GDM1 (cell line): ENCODE measurements at regions not wholly inside any gene's neighbourhood (a gene's known extent, or its start where the extent isn't known, plus 50 kb on each side); places are given as distances from the start of the nearest gene placed in this dataset.

Experiments used
- DNase-seq: peaks from one replicate; lab custom pipeline; 2025; lab: John Stamatoyannopoulos, UW

DNA sequence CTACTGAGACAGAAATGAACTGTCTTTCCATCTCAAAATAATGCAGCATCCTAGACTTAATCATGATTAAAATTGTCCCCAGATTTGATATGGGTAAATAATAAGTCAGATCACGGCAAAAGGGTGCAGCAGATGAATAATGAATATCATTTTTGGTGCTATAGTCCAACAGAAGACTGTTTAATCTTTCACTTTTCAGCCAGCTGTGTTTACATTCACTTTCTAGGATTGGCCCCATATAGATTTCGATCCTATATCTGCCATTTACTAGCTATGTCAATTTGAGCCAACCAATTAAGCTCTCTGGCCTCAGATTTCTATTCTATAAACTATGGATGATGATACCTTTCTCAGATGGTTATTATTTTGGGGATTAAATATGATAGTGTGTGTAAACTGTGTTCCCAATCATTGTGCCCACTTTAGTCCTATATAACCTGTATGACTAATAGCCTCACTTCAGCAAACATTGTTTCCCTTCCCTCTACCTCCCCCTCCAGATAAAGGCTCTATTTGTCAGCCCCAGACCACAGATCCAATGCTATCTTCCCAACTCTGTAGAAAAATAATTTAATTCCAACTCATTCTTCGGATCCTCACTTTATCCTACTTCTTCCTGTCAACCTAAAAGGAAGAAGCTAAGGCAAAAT, 53.6 kb upstream of the NT5E start:
- no peak for DNase-seq

GRCh38 chr6:85395746-85396145, 54.1 kb upstream of the NT5E start:
- DNase-seq, result no peak

- no peak for DNase-seq
These were observed 54.9 kb upstream of the NT5E start for GRCh38 chr6:85394853-85395538.

DNA sequence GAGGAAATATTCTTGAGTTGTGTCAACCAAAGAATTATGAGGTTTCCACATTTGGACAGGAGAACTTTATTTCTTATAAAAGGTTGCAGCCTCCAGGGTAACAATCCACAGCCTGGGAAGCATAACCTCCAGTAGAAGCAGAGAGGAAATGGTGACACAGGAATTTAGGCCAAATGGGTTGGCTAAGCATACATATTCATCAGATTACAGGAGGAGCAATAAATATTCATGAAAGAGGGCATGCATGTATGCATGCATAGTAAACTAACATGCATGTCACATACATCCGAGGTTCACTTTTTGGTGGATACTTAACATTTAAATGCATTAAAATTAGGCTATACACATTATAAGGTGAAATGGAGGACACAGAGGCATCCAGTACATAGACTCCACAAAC, 55.7 kb upstream of the NT5E start:
- no peak for DNase-seq

DNA sequence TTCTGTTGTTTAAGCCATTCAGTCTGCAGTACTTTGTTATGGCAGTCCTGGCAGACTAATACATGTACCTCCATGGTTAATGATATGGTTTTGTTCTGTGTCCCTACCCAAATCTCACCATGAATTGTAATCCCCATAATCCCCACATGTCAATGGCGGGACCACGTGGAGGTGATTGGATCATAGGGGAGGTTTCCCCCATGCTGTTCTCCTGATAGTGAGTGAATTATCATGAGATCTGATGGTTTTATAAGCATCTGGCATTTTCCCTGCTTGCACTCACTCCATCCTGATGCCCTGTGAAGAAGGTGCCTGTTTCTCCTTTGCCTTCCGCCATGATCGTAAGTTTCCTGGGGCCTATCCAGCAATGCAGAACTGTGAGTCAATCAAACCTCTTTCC, 57.5 kb upstream of the NT5E start:
- DNase-seq, result no peak

GRCh38 chr6:85390775-85391174, 59.1 kb upstream of the NT5E start:
- DNase-seq, result no peak

GRCh38 chr6:85390105-85390728, 59.7 kb upstream of the NT5E start:
- DNase-seq, result no peak

- no peak for DNase-seq
These were observed 60.6 kb upstream of the NT5E start for GRCh38 chr6:85389151-85389797.

- DNase-seq, result no peak
These were observed 61.4 kb upstream of the NT5E start for GRCh38 chr6:85388531-85388930.

DNA sequence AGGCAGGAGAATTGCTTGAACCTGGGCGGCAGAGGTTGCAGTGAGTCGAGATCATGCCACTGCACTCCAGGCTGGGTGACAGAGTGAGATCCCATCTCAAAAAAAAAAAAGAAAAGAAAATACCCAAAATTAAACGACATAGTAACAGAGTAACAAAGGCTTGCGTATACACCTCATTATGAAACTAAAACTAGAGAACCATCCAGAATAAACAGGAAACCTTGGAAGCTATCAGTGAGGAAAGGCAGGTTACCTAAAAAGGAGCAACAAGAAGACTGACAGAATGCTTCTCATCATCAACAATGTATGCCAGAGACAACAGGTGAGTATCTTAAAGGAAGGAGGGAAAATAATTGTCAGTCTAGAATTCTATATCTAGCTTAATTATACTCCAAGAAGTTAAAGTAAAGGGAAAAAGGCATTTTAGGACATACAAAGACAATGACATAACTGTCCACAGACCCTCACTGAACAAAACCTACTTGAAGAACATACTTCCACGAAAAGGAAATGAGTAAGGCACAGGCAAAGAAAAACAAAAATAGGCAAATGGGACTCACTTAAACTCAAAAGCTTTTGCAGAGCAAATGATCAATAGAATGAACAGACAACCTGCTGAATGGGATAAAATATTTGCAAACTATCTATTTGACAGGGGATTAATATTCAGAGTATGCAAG, 64.1 kb upstream of the NT5E start:
- DNase-seq, result no peak

DNA sequence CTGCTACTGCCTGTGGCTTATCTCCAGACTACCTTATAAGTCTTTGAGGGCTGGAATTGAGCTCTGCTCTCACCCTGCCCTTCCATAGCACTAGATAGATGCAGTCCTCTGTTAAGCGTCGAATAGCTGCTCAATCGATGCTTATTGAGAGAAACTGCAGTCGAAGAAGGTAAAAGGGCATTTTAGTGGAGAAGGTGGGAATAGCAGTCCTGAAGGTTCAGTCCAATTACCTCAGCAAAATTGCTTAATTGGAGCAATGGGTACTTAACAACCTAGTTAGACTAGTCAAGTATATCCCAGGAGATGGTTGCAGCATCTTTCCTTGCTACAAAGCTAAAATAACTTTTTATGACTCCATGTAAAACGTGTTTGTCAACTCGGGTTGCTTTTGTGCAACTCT, 66.8 kb upstream of the NT5E start:
- no peak for DNase-seq

- DNase-seq, result no peak
These were observed 67.3 kb upstream of the NT5E start for GRCh38 chr6:85382541-85382940.

DNA sequence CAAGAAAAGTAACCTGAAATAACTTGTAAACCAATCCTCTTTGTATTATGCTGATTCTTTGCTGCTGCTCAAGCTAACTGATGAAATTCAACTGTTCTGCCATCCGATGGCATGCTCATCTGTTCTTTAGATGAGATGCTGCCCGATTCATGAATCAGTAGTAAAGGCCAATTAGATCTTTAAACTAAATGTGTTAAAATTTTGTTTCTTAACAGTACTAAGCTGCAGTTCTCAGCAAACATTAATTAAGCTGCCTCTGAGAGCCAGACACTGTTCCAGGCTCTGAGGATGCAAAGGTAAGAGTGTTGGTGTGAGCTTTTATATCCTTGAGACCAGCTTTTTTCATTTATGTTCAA, 77.0 kb upstream of the NT5E start:
- DNase-seq, result no peak

GRCh38 chr6:85372188-85372914, 77.5 kb upstream of the NT5E start:
- peak; percentile 37 for DNase-seq

- DNase-seq, result no peak
These were observed 81.3 kb upstream of the NT5E start for GRCh38 chr6:85368631-85369030.

DNA sequence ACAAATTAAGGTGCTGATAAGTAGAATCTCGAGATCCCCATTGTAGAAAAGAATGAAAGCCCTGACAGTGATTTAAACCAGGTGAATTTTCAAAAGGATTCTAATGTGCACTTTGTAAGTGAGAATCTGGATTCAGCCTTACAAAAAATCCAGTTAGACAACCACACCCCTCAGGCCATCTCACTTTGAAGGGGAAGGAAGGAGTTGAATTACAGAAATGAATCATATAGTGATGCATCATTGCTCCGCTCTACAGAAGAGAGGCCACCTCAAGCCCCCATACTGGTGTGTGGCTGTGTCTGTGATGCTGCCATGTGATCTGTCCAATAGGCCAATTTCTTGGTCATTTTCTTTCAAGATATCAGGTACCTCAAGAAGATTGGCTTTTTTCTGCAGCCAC, 85.5 kb upstream of the NT5E start:
- DNase-seq, result no peak

DNA sequence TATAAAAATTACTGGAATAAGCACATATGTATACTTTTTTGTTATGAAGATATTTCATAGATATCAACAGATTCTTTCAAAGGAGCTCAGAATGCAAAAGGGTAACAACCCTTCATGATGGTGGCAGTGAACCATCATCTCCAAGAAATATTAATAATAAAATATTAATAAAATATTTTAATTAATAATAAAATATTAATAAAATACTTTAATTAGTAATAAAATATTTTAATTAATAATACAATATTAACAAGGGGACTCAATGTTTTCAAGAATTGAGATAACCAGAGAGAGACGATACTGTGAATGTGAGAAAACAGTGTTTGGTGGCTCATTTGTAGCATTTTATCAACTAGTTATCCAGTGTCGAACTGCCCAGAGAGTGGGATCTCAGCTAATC, 86.0 kb upstream of the NT5E start:
- DNase-seq, result no peak

- DNase-seq, result no peak
These were observed 87.1 kb upstream of the NT5E start for GRCh38 chr6:85362652-85363310.

DNA sequence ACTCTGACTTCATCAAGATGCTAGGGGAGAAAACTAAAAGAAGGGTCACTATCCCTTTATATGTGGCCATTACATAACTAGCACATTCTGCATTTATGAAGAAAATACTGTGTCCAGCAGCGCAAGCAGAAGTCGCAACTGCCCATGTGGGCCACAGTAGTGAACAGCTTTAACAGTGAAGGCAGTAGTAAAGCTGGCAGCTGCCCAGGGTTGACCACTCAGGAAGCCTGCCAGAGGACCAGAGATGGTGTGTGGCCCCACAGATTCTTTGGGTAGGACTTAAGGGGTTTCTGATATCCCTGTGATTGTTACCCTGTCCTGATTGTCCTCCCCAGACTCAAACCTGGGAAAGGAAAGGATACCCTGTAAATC, 88.3 kb upstream of the NT5E start:
- DNase-seq, result no peak

GRCh38 chr6:85360794-85361642, 88.9 kb upstream of the NT5E start:
- DNase-seq, result no peak

DNA sequence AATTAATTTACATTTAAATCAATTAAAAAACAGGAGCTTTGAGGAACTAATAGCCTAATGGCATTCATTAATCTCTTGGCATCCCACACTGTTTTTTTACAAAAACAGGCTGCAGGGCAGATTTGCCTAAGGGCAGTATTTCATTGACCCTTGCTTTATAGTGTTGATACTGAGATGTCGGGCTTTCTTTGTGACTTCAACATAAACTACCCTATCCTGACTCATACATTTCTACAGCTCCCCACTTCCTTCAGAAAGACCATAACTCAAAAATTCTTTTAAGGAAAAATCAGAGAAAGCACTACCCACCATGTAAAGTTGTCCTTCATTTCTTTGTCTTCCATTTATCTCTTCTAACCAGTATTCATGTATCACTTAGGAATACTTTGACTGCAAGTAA, 92.2 kb upstream of the NT5E start:
- no peak for DNase-seq
